ENCODE measurements at regions not wholly inside any gene's neighbourhood (a gene's known extent, or its start where the extent isn't known, plus 50 kb on each side); places are given as distances from the start of the nearest gene placed in this dataset.

DNA sequence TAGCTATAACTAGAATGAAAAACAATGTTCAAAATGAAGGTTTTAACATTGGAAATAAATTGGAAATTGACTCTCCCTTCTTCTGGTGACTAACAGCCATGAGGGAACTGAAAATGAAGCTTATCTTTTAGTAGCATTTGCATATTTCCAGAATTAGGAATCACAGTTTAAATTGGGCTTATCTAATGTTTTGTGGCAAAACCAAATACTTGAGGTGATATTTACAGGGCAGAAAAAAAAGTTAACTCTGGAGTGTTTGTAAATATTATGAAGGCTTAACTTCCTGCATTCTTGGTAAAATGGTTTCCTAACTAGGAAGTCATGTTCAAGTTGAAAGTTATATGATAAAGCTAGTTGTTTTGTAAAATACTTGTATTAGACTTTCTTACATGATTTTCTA is 96.4 kb upstream of the SOX9 start:
- no peak for DNase-seq (ENCODE audit: low read depth)

GRCh38 chr17:72025113-72025512 is 95.7 kb upstream of the SOX9 start:
- DNase-seq (ENCODE audit: low read depth), result no peak

DNA sequence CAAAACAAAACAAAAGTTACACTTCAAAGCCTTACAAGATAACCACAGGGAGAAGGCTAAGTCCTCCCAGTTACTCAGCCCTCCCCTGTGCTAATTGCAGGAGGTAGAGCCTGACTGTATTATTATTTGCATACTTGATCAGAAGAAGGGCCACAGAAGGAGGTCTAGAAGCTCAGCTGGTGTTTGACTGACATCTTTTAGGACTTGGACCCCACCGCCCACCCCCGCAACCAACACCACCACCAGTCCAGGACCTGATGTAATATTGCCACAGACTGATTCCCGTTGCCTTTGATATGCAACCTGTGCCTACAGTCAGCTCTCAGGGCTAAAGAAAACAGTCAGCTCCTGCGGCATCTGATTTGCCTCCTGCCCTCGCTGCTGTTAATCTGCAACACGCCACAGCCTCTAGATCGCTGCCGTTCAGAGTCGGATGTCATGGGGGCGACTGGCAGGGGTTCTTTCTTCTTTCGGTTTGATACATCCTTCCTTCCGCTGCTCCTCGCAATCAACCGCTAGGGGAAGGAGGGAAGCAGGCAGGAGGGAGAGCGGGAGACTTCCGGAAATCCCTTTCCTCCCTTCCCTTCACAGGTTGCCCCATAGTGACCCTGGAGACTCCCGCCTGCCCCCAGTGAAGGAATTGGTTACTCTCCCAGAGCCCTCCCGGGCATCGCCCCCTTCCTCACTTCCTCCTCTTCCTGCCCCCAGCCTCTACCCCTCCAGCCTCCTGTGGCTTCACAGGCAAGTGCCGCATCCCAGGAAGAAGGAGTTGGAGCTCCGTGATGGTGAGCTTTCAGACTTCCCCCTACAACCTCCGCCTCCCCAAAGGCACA is 90.5 kb upstream of the SOX9 start:
- DNase-seq (ENCODE audit: low read depth), result peak; percentile 1

- DNase-seq (ENCODE audit: low read depth), result no peak
Observed at GRCh38 chr17:72031219-72031884, 89.5 kb upstream of the SOX9 start.

DNA sequence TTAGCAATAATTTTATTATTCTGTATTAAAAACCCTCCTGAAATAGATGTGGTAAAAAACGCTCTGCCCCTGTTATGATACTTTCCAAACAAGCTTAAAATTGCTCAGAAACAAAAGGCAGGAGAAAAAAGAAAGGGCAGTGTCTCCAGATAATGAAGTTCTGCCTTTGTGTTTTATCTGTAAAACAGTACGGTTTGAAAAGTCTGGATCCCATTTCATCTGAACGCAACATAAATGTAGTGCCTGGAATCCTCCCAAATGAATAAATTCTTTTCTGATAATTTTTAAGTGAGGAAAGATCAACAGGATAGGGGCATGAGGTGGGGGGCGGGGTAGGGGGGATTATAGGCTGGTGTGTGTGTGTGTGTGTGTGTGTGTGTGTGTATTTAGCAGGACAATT is 87.5 kb upstream of the SOX9 start:
- DNase-seq (ENCODE audit: low read depth), result no peak

DNA sequence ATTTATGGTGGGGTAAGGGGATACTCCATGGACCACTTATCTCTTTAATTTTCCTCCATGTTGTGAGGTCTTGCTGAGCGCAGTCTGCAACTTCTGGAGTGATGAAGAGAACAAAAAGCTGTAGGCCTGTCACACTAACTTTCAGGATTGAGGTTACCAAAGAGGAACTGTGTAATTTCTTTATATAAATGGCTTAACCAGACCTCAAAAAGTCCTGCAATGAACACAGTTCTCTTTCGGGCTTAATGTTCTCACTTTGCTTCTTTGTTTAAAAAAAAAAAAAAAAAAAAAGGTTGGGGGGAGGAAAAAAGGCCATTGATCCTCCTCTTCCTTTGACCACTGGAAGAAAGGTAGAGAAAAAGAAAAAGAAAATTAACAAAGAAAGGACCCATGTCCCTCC is 86.8 kb upstream of the SOX9 start:
- no peak for DNase-seq (ENCODE audit: low read depth)

DNA sequence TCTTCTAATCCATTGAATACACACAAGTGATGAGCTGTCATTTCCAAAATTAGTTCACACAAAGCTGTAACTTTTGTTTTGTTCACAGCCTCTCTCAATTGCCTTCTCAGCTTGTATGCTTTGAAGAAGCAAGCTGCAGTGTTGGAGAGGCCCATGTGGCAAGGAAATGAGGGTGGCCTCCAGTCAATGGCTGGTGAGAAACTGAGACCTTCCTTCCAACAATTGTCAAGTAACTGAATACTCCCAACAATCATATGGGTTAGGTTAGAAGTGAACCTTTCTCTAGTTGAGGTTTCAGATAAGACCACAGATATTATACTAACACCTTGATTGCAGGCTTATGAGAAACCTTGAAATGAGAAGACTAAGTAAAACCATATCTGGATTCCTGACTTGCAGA is 82.4 kb upstream of the SOX9 start:
- no peak for DNase-seq (ENCODE audit: low read depth)

DNA sequence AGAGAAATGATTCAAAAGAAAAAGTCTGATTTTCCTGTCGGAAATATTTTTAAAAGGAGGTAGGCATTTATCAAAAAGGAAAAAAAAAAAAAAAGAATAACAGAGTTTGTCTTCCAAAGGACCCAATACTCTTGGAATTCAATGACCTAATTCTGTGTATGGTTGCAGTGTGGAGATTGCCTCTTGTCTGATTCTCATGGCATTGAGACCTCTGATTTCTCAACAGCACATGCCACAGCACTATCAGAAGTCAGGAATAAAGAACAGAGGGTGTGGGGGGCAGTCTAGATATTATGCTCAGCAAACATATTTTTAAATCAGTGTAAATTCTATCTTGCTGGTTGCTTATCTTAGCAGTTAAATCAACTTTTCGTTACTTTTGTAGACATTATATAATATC is 81.3 kb upstream of the SOX9 start:
- no peak for DNase-seq (ENCODE audit: low read depth)

DNA sequence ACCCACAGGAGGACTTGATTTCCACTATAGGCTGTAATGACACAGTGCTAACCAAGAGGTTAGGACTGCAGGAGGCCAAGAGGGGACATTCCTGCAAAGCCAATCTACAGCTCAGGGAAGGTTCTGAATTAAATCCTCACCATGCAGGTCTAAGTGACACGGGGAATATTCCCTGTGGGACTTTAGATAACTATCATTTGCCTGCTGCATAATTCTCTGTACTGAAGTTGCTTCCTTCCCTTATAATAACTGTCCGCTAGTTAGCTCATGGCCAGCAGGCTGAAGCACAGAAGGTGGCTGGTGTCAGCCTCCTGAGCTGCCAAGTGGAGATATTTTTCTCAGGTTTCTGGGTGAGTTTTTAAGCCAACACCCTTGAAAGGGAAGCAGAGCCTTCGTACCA is 74.6 kb upstream of the SOX9 start:
- no peak for DNase-seq (ENCODE audit: low read depth)

- DNase-seq (ENCODE audit: low read depth), result no peak
Observed at GRCh38 chr17:72046643-72047612, 73.9 kb upstream of the SOX9 start.

- no peak for DNase-seq (ENCODE audit: low read depth)
Observed at GRCh38 chr17:72049914-72050313, 70.9 kb upstream of the SOX9 start.

GRCh38 chr17:72053036-72053435 is 67.8 kb upstream of the SOX9 start:
- no peak for DNase-seq (ENCODE audit: low read depth)

GRCh38 chr17:72053449-72053848 is 67.4 kb upstream of the SOX9 start:
- DNase-seq (ENCODE audit: low read depth), result no peak

DNA sequence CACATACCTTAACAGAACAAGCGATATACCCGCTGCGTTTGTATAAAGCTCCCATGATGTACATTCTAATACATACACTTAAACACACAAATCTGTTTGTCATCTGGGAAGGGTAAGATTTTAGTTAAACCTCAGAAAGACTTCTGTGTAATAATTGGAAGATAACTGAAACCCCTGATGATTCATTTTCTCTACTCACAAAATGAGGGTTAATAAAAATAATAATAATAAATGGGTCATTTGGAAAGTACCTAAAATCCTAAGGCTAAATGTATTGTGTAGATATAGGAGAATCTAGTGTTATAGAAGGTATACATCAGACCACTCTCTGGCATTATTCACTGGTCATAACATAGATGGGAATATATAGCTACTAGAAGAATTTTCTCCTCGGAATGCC is 64.7 kb upstream of the SOX9 start:
- no peak for DNase-seq (ENCODE audit: low read depth)

GRCh38 chr17:72056727-72057290 is 64.0 kb upstream of the SOX9 start:
- DNase-seq (ENCODE audit: low read depth), result no peak

- no peak for DNase-seq (ENCODE audit: low read depth)
Observed at GRCh38 chr17:72060084-72060483, 60.7 kb upstream of the SOX9 start.

GRCh38 chr17:72063262-72063661 is 57.6 kb upstream of the SOX9 start:
- no peak for DNase-seq (ENCODE audit: low read depth)

GRCh38 chr17:72063756-72064450 is 56.9 kb upstream of the SOX9 start:
- no peak for DNase-seq (ENCODE audit: low read depth)

DNA sequence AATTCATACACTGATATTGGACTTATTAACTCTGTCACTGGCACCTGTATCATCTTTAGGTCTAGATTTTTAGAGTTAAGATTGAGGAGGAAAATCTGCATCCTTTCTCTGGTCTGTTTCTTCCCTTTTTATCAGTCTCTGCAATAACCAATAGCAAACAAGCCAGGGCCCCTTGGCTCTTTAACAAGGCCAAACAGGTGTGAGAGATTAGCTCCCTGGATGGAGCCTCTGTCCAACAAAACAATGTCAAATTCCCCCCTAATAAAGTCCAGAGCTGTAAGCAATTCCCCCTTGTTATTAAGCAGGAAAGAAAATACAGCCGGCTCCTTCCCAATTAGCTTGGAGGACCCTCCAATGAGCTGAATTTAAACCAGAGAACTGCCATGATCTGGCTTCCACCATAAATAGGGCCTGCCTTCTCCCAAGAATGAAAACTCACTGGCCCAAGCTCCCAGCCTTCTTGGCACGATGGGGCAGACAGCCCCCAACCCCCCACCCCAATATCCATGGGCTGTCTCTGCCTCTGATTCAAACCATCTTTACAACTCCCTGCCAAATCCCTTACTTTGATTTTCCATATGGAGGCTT is 56.1 kb upstream of the SOX9 start:
- no peak for DNase-seq (ENCODE audit: low read depth)

DNA sequence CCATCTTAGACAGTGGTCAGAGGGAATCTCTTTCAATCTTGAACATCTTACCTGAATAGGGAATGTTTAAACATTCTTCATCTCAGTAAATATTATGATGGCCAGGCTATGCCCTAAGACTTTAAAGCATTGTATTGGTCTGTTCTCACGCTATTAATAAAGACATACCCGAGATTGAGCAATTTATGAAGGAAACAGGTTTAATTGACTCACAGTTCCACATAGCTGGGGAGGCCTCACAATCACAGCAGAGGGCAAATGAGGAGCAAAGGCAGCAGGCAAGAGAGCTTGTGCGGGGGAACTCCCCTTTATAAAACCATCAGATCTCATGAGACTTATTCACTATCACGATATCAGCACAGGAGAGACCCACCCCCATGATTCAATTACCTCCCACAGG is 55.3 kb upstream of the SOX9 start:
- no peak for DNase-seq (ENCODE audit: low read depth)

DNA sequence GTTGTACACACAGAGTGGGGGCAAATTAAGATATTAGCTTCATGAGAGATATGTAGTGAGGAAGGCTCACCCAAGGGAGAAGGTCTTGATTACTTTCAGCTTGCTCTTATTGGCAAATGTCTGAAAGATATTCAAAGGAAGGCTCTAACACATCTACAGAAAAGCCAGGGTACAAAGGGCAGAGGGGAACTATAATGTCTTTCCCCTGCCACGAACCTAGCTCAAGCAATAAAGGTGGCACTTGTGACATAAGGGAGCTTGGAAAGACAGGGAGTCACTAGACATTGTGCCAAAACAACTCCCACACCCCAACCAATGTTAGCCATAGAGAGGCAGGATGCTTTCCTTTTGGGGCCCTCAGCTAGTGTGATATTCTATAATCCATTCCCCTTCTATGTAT is 52.2 kb upstream of the SOX9 start:
- no peak for DNase-seq (ENCODE audit: low read depth)
